Endodermal cell (in vitro differentiated cells): ENCODE measurements at regions not wholly inside any gene's neighbourhood (a gene's known extent, or its start where the extent isn't known, plus 50 kb on each side); places are given as distances from the start of the nearest gene placed in this dataset.

ENCODE experiments used
- DNase-seq: peaks from one replicate; pipeline ENCODE4 v3.0.0-alpha.2; 2017
- H3K27ac ChIP-seq: 2 replicates; pipeline ENCODE4 v1.5.1; 2013; ENCODE audit warnings: mild to moderate bottlenecking, low read depth, low read length, moderate library complexity
- H3K27me3 ChIP-seq: 2 replicates; pipeline ENCODE4 v1.6.1; 2013; ENCODE audit warnings: mild to moderate bottlenecking, low read length, moderate library complexity; ENCODE audit not compliant: insufficient read depth, control insufficient read depth, poor library complexity, severe bottlenecking
- H3K36me3 ChIP-seq: 2 replicates; pipeline ENCODE4 v1.7.0; 2013; ENCODE audit warnings: mild to moderate bottlenecking, low read length, moderate library complexity; ENCODE audit not compliant: control insufficient read depth, insufficient read depth
- H3K4me1 ChIP-seq: one replicate; pipeline ENCODE4 v1.7.0; 2013; ENCODE audit warnings: low read length; ENCODE audit not compliant: control insufficient read depth, insufficient read depth
- H3K4me3 ChIP-seq: 2 replicates; pipeline ENCODE4 v1.5.1; 2013; ENCODE audit warnings: mild to moderate bottlenecking, low read length, moderate library complexity
- H3K9ac ChIP-seq: 2 replicates; pipeline ENCODE4 v1.6.1; 2013; ENCODE audit warnings: mild to moderate bottlenecking, low read length, moderate library complexity; ENCODE audit not compliant: poor library complexity, severe bottlenecking; ENCODE audit errors: extremely low read depth
- H3K9me3 ChIP-seq: 2 replicates; pipeline ENCODE4 v1.6.1; 2013; ENCODE audit warnings: mild to moderate bottlenecking, low read length, moderate library complexity; ENCODE audit not compliant: control insufficient read depth
- H3K27ac Mint-ChIP-seq: 2 replicates; pipeline ENCODE4 v1.8.0; 2020; ENCODE audit warnings: mixed read lengths
- H3K27me3 Mint-ChIP-seq: 2 replicates; pipeline ENCODE4 v1.8.0; 2021; ENCODE audit warnings: mild to moderate bottlenecking, mixed read lengths; ENCODE audit not compliant: insufficient read depth
- H3K36me3 Mint-ChIP-seq: 2 replicates; pipeline ENCODE4 v1.8.0; 2020; ENCODE audit warnings: low read depth, mixed read lengths
- H3K4me1 Mint-ChIP-seq: 2 replicates; pipeline ENCODE4 v1.8.0; 2020; ENCODE audit warnings: mixed read lengths
- H3K4me3 Mint-ChIP-seq: 2 replicates; pipeline ENCODE4 v1.8.0; 2020; ENCODE audit warnings: mild to moderate bottlenecking, moderate library complexity, mixed read lengths
- H3K9me3 Mint-ChIP-seq: 2 replicates; pipeline ENCODE4 v1.8.0; 2020; ENCODE audit warnings: mild to moderate bottlenecking, mixed read lengths
- CTCF ChIP-seq: fragments of 200-600 bp; sonication (generic); conservative IDR thresholded peaks from 2 replicates; pipeline ENCODE4 v1.5.0; 2021; ENCODE audit warnings: antibody characterized with exemption, mild to moderate bottlenecking
- WGBS, 2 experiments: methylation state at CpG; one replicate each; pipeline versions ENCODE4 v1.1.5 to v1.1.7; 2013; ENCODE audit warnings: missing lambda C conversion rate in 2 of 2, mixed read lengths in 1 of 2; ENCODE audit not compliant: insufficient coverage in 1 of 2, insufficient read length in 1 of 2; 5-methylcytosine and 5-hydroxymethylcytosine counted together

- H3K27me3 ChIP-seq, result no peaks in the 10 kb centered on the region
- no peak overlapping the region for H3K4me3 ChIP-seq
- H3K27me3 Mint-ChIP-seq, result no peaks in the 10 kb centered on the region
- H3K36me3 ChIP-seq, result no peaks in the 10 kb centered on the region
- peaks cover 2% of the 10 kb centered on the region for H3K9me3 Mint-ChIP-seq
- DNase-seq, result no peak
- H3K9ac ChIP-seq, result no peak overlapping the region
- no peak for TF ChIP-seq CTCF
- no peaks in the 10 kb centered on the region for H3K9me3 ChIP-seq
- H3K4me1 ChIP-seq, result no peaks in the 10 kb centered on the region
- no peak overlapping the region for H3K27ac Mint-ChIP-seq
- no peak overlapping the region for H3K27ac ChIP-seq
- H3K4me1 Mint-ChIP-seq, result no peaks in the 10 kb centered on the region
- no peak overlapping the region for H3K4me3 Mint-ChIP-seq
- no peaks in the 10 kb centered on the region for H3K36me3 Mint-ChIP-seq
Observed at GRCh38 chrX:25219480-25219879, 203.7 kb upstream of the ARX start.

- Histone ChIP-seq H3K4me3 (no peak overlapping the region), H3K9me3 (no peaks in the 10 kb centered on the region), H3K27ac (no peak overlapping the region), H3K27me3 (no peaks in the 10 kb centered on the region), H3K36me3 (no peaks in the 10 kb centered on the region), H3K9ac (no peak overlapping the region), H3K4me1 (no peaks in the 10 kb centered on the region)
- Mint-ChIP-seq H3K4me3 (no peak overlapping the region), H3K9me3 (peaks cover 3% of the 10 kb centered on the region), H3K27ac (no peak overlapping the region), H3K4me1 (no peaks in the 10 kb centered on the region), H3K36me3 (no peaks in the 10 kb centered on the region), H3K27me3 (no peaks in the 10 kb centered on the region)
- DNase-seq, result no peak
- TF ChIP-seq CTCF, result no peak
Observed at GRCh38 chrX:25213611-25214010, 197.8 kb upstream of the ARX start.

- Histone ChIP-seq H3K4me3 (no peak overlapping the region), H3K27ac (no peak overlapping the region), H3K36me3 (no peaks in the 10 kb centered on the region), H3K9ac (no peak overlapping the region), H3K9me3 (no peaks in the 10 kb centered on the region), H3K4me1 (no peaks in the 10 kb centered on the region), H3K27me3 (no peaks in the 10 kb centered on the region)
- H3K27me3 Mint-ChIP-seq, result no peaks in the 10 kb centered on the region
- peaks cover 3% of the 10 kb centered on the region for H3K9me3 Mint-ChIP-seq
- H3K4me3 Mint-ChIP-seq, result no peak overlapping the region
- no peaks in the 10 kb centered on the region for H3K36me3 Mint-ChIP-seq
- no peak for TF ChIP-seq CTCF
- WGBS, 2 experiments, result 71% methylated on average over 3 of the region's 5 CpGs; no CpG with 5 or more reads in 1 of the 2 experiments
- H3K27ac Mint-ChIP-seq, result no peak overlapping the region
- no peak for DNase-seq
- H3K4me1 Mint-ChIP-seq, result no peaks in the 10 kb centered on the region
Observed at GRCh38 chrX:25207803-25208475, 192.2 kb upstream of the ARX start.
